PC-9 (cell line): ENCODE measurements at regions not wholly inside any gene's neighbourhood (a gene's known extent, or its start where the extent isn't known, plus 50 kb on each side); places are given as distances from the start of the nearest gene placed in this dataset.

Experiments
- BruUV-seq: library from RNA; stranded (reverse); fragments of 400-500 nt; replicated peaks from 2 replicates; lab custom pipeline; 2021; lab: Mats Ljungman, UMichigan
- CTCF ChIA-PET: fragments of 300-600 bp; sonication (Branson Sonifier 250); formaldehyde crosslinking; loops from one replicate; lab custom pipeline; 2022; ENCODE audit warnings: antibody characterized with exemption; lab: Charles Lee
- POLR2A ChIA-PET: fragments of 300-600 bp; sonication (Branson Sonifier 250); formaldehyde crosslinking; loops from one replicate; lab custom pipeline; 2022; ENCODE audit warnings: antibody characterized with exemption; ENCODE audit not compliant: unreplicated experiment; lab: Charles Lee
- DNase-seq, 2 experiments: peaks; one replicate each; pipeline versions ENCODE4 v3.0.0 to v3.0.0-alpha.2; 2015 to 2022; ENCODE audit warnings: mixed read lengths in 1 of 2
- H2AFZ ChIP-seq: fragments of 200-600 bp; sonication (generic); 2 replicates; pipeline ENCODE4 v1.8.1; 2017; ENCODE audit warnings: antibody characterized with exemption
- H3F3A ChIP-seq: fragments of 200-600 bp; sonication (generic); 2 replicates; pipeline ENCODE4 v1.8.1; 2017; ENCODE audit warnings: antibody characterized with exemption, mild to moderate bottlenecking, low read depth; ENCODE audit not compliant: insufficient read depth
- H3K27ac ChIP-seq: fragments of 200-600 bp; sonication (generic); 2 replicates; pipeline ENCODE4 v1.6.1; 2016; ENCODE audit warnings: mixed run types
- H3K27me3 ChIP-seq: fragments of 200-600 bp; sonication (generic); 2 replicates; pipeline ENCODE4 v1.6.1; 2016; ENCODE audit warnings: low read depth, mixed run types; ENCODE audit not compliant: insufficient read depth
- H3K36me3 ChIP-seq: fragments of 200-600 bp; sonication (generic); 2 replicates; pipeline ENCODE4 v1.6.1; 2016; ENCODE audit warnings: low read depth, mixed run types
- H3K4me1 ChIP-seq: fragments of 200-600 bp; sonication (generic); replicated peaks from 2 replicates; pipeline ENCODE4 v1.6.1; 2016; ENCODE audit warnings: mixed run types; ENCODE audit not compliant: insufficient read depth
- H3K4me2 ChIP-seq: fragments of 200-600 bp; sonication (generic); 2 replicates; pipeline ENCODE4 v1.6.1; 2017; ENCODE audit warnings: mixed run types
- H3K4me3 ChIP-seq: fragments of 200-600 bp; sonication (generic); 2 replicates; pipeline ENCODE4 v1.6.1; 2016; ENCODE audit warnings: mixed run types
- H3K79me2 ChIP-seq: fragments of 200-600 bp; sonication (generic); 2 replicates; pipeline ENCODE4 v1.6.1; 2017; ENCODE audit warnings: low read depth, mixed run types
- H3K9me2 ChIP-seq: fragments of 200-600 bp; sonication (generic); 2 replicates; pipeline ENCODE4 v1.8.1; 2017; ENCODE audit warnings: mild to moderate bottlenecking; ENCODE audit not compliant: insufficient read depth
- H3K9me3 ChIP-seq: fragments of 200-600 bp; sonication (generic); 2 replicates; pipeline ENCODE4 v1.8.1; 2016; ENCODE audit warnings: low read depth; ENCODE audit not compliant: insufficient read depth
- H4K20me1 ChIP-seq: fragments of 200-600 bp; sonication (generic); 2 replicates; pipeline ENCODE4 v1.8.1; 2017; ENCODE audit not compliant: insufficient read depth
- CTCF ChIP-seq: fragments of 200-600 bp; sonication (generic); conservative IDR thresholded peaks from 2 replicates; pipeline ENCODE4 v1.6.1; 2017; ENCODE audit warnings: mixed run types, antibody characterized with exemption, mild to moderate bottlenecking, moderate library complexity
- EZH2 ChIP-seq: fragments of 200-600 bp; sonication (generic); IDR thresholded peaks from 2 replicates; pipeline ENCODE4 v1.8.0; 2017; ENCODE audit warnings: antibody characterized with exemption, low read depth
- intact Hi-C: fragments of 100-400 bp; cut with micrococcal nuclease; formaldehyde crosslinking; loops from one replicate; pipeline ENCODE4 v1.10.0; 2022; ENCODE audit not compliant: unreplicated experiment

GRCh38 chr15:93603550-93603949, 514.5 kb upstream of the RGMA start:
- Histone ChIP-seq H3K4me3 (no peak overlapping the region), H4K20me1 (no peaks in the 10 kb centered on the region), H3K9me2 (no peaks in the 10 kb centered on the region), H3F3A (no peaks in the 10 kb centered on the region), H3K27me3 (0 out of 2 replicates have a peak, but pooled peaks cover under 1% of the 10 kb centered on the region), H3K36me3 (no peaks in the 10 kb centered on the region), H3K9me3 (no peaks in the 10 kb centered on the region), H2AFZ (no peak overlapping the region), H3K79me2 (no peaks in the 10 kb centered on the region), H3K27ac (no peak overlapping the region), H3K4me2 (no peak overlapping the region), H3K4me1 (no peaks in the 10 kb centered on the region)
- DNase-seq, result no peak
- intact Hi-C loops, result no loop called here
- ChIA-PET POLR2A (no interaction called here), CTCF (no interaction called here)
- no TSS peak for BruUV-seq
- TF ChIP-seq EZH2 (no peak), CTCF (no peak)

- BruUV-seq, result no TSS peak
- Histone ChIP-seq H3K9me3 (no peaks in the 10 kb centered on the region), H3F3A (no peaks in the 10 kb centered on the region), H2AFZ (no peak overlapping the region), H3K79me2 (no peaks in the 10 kb centered on the region), H3K4me3 (no peak overlapping the region), H3K4me1 (no peaks in the 10 kb centered on the region), H3K4me2 (no peak overlapping the region), H3K27me3 (peaks cover 6% of the 10 kb centered on the region; the same call in 1 of the 2 replicates), H4K20me1 (no peaks in the 10 kb centered on the region), H3K36me3 (no peaks in the 10 kb centered on the region), H3K9me2 (no peaks in the 10 kb centered on the region), H3K27ac (no peak overlapping the region)
- POLR2A ChIA-PET, result no interaction called here
- CTCF ChIA-PET, result no interaction called here
- intact Hi-C loops, result no loop called here
- no peak for TF ChIP-seq EZH2
- no peak for TF ChIP-seq CTCF
- DNase-seq, result no peak
These were observed 498.1 kb upstream of the RGMA start for GRCh38 chr15:93587059-93587521.

GRCh38 chr15:93585012-93585411, 496.0 kb upstream of the RGMA start:
- H3F3A ChIP-seq, result no peaks in the 10 kb centered on the region
- no peak overlapping the region for H3K4me3 ChIP-seq
- no peaks in the 10 kb centered on the region for H3K9me2 ChIP-seq
- 0 out of 2 replicates have a peak, but pooled peaks cover 3% of the 10 kb centered on the region for H3K27me3 ChIP-seq
- H3K27ac ChIP-seq, result no peak overlapping the region
- CTCF ChIA-PET, result no interaction called here
- TF ChIP-seq EZH2, result no peak
- no peak for TF ChIP-seq CTCF
- H3K4me1 ChIP-seq, result no peaks in the 10 kb centered on the region
- no TSS peak for BruUV-seq
- intact Hi-C loops, result no loop called here
- H3K9me3 ChIP-seq, result no peaks in the 10 kb centered on the region
- H3K4me2 ChIP-seq, result no peak overlapping the region
- H3K36me3 ChIP-seq, result no peaks in the 10 kb centered on the region
- no peaks in the 10 kb centered on the region for H3K79me2 ChIP-seq
- no peak overlapping the region for H2AFZ ChIP-seq
- no peak for DNase-seq
- no peaks in the 10 kb centered on the region for H4K20me1 ChIP-seq
- POLR2A ChIA-PET, result no interaction called here
